ENCODE measurements at regions not wholly inside any gene's neighbourhood (a gene's known extent, or its start where the extent isn't known, plus 50 kb on each side); places are given as distances from the start of the nearest gene placed in this dataset.

DNA sequence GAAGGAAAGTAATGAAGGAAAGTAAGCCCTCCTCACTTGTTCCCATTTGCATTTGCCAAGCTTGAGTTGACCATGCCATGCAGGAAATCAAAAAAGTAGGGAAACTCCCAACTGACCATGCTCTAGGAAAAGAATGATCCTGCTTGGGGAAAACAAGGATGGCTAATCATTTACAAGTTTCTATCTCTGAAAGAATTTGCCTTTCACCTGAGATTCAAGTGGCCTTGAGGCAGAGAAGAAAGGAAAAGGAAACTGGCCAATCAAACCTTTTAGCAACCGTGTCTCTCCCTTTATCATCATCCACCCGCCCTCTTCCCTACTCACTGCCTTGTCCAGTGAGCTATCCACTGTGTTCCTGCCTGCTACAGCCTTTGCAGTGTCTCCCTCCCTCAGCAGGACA lies 757.2 kb upstream of the SOX9 start:
- TF ChIP-seq, protein P1, sequence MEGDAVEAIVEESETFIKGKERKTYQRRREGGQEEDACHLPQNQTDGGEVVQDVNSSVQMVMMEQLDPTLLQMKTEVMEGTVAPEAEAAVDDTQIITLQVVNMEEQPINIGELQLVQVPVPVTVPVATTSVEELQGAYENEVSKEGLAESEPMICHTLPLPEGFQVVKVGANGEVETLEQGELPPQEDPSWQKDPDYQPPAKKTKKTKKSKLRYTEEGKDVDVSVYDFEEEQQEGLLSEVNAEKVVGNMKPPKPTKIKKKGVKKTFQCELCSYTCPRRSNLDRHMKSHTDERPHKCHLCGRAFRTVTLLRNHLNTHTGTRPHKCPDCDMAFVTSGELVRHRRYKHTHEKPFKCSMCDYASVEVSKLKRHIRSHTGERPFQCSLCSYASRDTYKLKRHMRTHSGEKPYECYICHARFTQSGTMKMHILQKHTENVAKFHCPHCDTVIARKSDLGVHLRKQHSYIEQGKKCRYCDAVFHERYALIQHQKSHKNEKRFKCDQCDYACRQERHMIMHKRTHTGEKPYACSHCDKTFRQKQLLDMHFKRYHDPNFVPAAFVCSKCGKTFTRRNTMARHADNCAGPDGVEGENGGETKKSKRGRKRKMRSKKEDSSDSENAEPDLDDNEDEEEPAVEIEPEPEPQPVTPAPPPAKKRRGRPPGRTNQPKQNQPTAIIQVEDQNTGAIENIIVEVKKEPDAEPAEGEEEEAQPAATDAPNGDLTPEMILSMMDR (IDR thresholded peaks at IDR 0.05; ENCODE audit: extremely low read depth in 1 of 2, insufficient read depth in 1 of 2, low read depth in 1 of 2, low read length in 2 of 2), result no peak
- TF ChIP-seq EZH2 (IDR thresholded peaks at IDR 0.05; ENCODE audit: borderline replicate concordance, low read depth, low read length, severe bottlenecking) (no peak), POLR2A (IDR thresholded peaks at IDR 0.05; ENCODE audit: low read depth, low read length) (no peak), POLR2AphosphoS5 (IDR thresholded peaks at IDR 0.05; ENCODE audit: insufficient read depth, low read depth, low read length) (no peak)
- TF ChIP-seq, protein P2, sequence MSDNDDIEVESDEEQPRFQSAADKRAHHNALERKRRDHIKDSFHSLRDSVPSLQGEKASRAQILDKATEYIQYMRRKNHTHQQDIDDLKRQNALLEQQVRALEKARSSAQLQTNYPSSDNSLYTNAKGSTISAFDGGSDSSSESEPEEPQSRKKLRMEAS (IDR thresholded peaks at IDR 0.05; ENCODE audit: insufficient read depth, insufficient read length), result no peak

Measured in endothelial cell of umbilical vein (primary cell).